Body of pancreas (tissue), 4 donors: ENCODE measurements at regions not wholly inside any gene's neighbourhood (a gene's known extent, or its start where the extent isn't known, plus 50 kb on each side); places are given as distances from the start of the nearest gene placed in this dataset.
A peak's percentile ranks its signal among the peaks of the same experiment; 100 is the strongest.
"Not testable (repeated sequence)": the region's sequence is repeated elsewhere in the genome, so short reads cannot be mapped to it uniquely, and the experiment has no call there.

Experiments used
- ATAC-seq: fragments of 150-250 bp; one replicate; pipeline ENCODE4 v1.9.1; 2016
- DNase-seq, 4 donors: peaks; one replicate each; pipeline ENCODE4 v3.0.0-alpha.2; 2019
- H3K27ac ChIP-seq, 4 donors: fragments of 200-600 bp; sonication (generic); 1 replicate in 3 of 4; 2 replicates in 1 of 4; pipeline versions ENCODE4 v1.5.1 to v1.6.1; 2016 to 2019; ENCODE audit warnings: mild to moderate bottlenecking in 1 of 4, mixed read lengths in 1 of 4, moderate library complexity in 1 of 4
- H3K27me3 ChIP-seq, 2 donors: fragments of 200-600 bp; sonication (generic); one replicate each; pipeline ENCODE4 v1.6.0; 2016; ENCODE audit warnings: mild to moderate bottlenecking in 1 of 2
- H3K36me3 ChIP-seq, 2 donors: fragments of 200-600 bp; sonication (generic); replicated peaks in 1 of 2; 2 replicates each; pipeline ENCODE4 v1.5.1; 2016; ENCODE audit warnings: low read depth in 2 of 2; ENCODE audit not compliant: insufficient read depth in 1 of 2
- H3K4me1 ChIP-seq: fragments of 200-600 bp; sonication (generic); one replicate; pipeline ENCODE4 v1.6.0; 2016
- H3K4me3 ChIP-seq, 2 donors: fragments of 200-600 bp; sonication (generic); 1 replicate in 1 of 2; 2 replicates in 1 of 2; pipeline ENCODE4 v1.5.1; 2016 to 2019
- H3K9me3 ChIP-seq, 3 donors: fragments of 200-600 bp; sonication (generic); 1 replicate in 2 of 3; 2 replicates in 1 of 3; pipeline ENCODE4 v1.5.1; 2016
- POLR2A ChIP-seq, 3 donors: fragments of 450-650 bp; IDR thresholded peaks; one replicate each; pipeline ENCODE4 v1.6.1; 2016; ENCODE audit warnings: antibody characterized with exemption in 3 of 3, mild to moderate bottlenecking in 2 of 3
- WGBS, 2 donors: methylation state at CpG; one replicate each; pipeline ENCODE4 v1.1.5; 2017; 5-methylcytosine and 5-hydroxymethylcytosine counted together
- intact Hi-C: fragments of 100-400 bp; cut with DNase I; formaldehyde crosslinking; loops from one replicate; pipeline ENCODE4 v1.15.1; 2023
- TF ChIP-seq, protein P1 (sequence below), 7 experiments: fragments of 450-650 bp in 4 of 7; fragments of 200-600 bp in 3 of 7; sonication (generic) in 3 of 7; IDR thresholded peaks; one replicate each; pipeline ENCODE4 v1.5.1; 2016 to 2019; ENCODE audit warnings: antibody characterized with exemption in 7 of 7

DNA sequence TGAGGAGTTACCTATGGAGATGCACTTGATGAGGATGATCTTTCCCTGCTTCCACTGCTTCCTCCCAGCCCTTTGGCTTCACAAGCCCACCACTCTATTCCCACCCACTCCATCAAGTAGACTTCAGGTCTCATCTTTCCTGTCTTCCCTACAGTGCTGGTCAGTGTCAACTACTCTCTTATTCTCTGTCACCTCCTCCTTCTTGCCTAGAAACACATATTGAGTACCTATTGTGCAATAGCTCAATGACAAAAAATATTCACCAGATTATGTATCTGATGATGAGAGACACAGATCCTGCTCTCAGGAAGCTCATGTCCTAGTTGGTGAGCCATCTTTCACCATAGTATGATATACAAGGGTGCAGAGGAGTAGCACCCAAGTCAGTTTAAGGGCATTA lies 82.2 kb upstream of the NFASC start:
- TF ChIP-seq, protein P1, sequence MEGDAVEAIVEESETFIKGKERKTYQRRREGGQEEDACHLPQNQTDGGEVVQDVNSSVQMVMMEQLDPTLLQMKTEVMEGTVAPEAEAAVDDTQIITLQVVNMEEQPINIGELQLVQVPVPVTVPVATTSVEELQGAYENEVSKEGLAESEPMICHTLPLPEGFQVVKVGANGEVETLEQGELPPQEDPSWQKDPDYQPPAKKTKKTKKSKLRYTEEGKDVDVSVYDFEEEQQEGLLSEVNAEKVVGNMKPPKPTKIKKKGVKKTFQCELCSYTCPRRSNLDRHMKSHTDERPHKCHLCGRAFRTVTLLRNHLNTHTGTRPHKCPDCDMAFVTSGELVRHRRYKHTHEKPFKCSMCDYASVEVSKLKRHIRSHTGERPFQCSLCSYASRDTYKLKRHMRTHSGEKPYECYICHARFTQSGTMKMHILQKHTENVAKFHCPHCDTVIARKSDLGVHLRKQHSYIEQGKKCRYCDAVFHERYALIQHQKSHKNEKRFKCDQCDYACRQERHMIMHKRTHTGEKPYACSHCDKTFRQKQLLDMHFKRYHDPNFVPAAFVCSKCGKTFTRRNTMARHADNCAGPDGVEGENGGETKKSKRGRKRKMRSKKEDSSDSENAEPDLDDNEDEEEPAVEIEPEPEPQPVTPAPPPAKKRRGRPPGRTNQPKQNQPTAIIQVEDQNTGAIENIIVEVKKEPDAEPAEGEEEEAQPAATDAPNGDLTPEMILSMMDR (IDR thresholded peaks at IDR 0.05): no peak
- no peak for TF ChIP-seq POLR2A (IDR thresholded peaks at IDR 0.05)

GRCh38 chr1:204791453-204792353 lies 79.0 kb upstream of the NFASC start:
- Histone ChIP-seq H3K9me3 (no peaks in the 10 kb centered on the region), H3K27me3 (no peaks in the 10 kb centered on the region), H3K4me3 (no peak overlapping the region), H3K36me3 (no peaks in the 10 kb centered on the region), H3K4me1 (no peaks in the 10 kb centered on the region), H3K27ac (no peak overlapping the region)
- intact Hi-C loops: no loop called here
- peak; percentile 75 to 85 (median 80) for DNase-seq
- TF ChIP-seq POLR2A (IDR thresholded peaks at IDR 0.05): no peak
- TF ChIP-seq, protein P1 (IDR thresholded peaks at IDR 0.05): peak; percentile 59 to 84 (median 69)
- WGBS, 2 donors: 19 to 21% methylated on average over 15 of the region's 15 CpGs
- peak; percentile 68 for ATAC-seq

More for the DNA sequence above, 82.2 kb upstream of the NFASC start:
- intact Hi-C loops: no loop called here
- no peak for ATAC-seq
- Histone ChIP-seq H3K36me3 (no peaks in the 10 kb centered on the region), H3K4me1 (no peaks in the 10 kb centered on the region), H3K9me3 (no peaks in the 10 kb centered on the region), H3K27ac (no peak overlapping the region), H3K4me3 (no peak overlapping the region), H3K27me3 (no peaks in the 10 kb centered on the region)
- DNase-seq: no peak

GRCh38 chr1:204792354-204792692 lies 78.3 kb upstream of the NFASC start:
- no peaks in the 10 kb centered on the region for H3K27me3 ChIP-seq
- 41 to 57% methylated on average over 5 to 6 of the region's 6 CpGs for WGBS, 2 donors
- H3K4me3 ChIP-seq: no peak overlapping the region
- no peak for DNase-seq
- intact Hi-C loops: no loop called here
- H3K36me3 ChIP-seq: no peaks in the 10 kb centered on the region
- H3K9me3 ChIP-seq: no peaks in the 10 kb centered on the region
- H3K4me1 ChIP-seq: no peaks in the 10 kb centered on the region
- no peak overlapping the region for H3K27ac ChIP-seq
- no peak for TF ChIP-seq POLR2A (IDR thresholded peaks at IDR 0.05)
- TF ChIP-seq, protein P1 (IDR thresholded peaks at IDR 0.05): no peak
- ATAC-seq: no peak

GRCh38 chr1:204793259-204793914 lies 77.3 kb upstream of the NFASC start:
- no peaks in the 10 kb centered on the region for H3K9me3 ChIP-seq
- no peak for DNase-seq
- 78 to 79% methylated on average over 7 of the region's 7 CpGs for WGBS, 2 donors
- ATAC-seq: no peak
- H3K27me3 ChIP-seq: no peaks in the 10 kb centered on the region
- intact Hi-C loops: no loop called here
- TF ChIP-seq, protein P1 (IDR thresholded peaks at IDR 0.05): no peak
- TF ChIP-seq POLR2A (IDR thresholded peaks at IDR 0.05): no peak
- H3K4me1 ChIP-seq: no peaks in the 10 kb centered on the region
- H3K27ac ChIP-seq: no peak overlapping the region
- no peaks in the 10 kb centered on the region for H3K36me3 ChIP-seq
- no peak overlapping the region for H3K4me3 ChIP-seq

- intact Hi-C loops, DNase-seq, H3K4me3 ChIP-seq, ATAC-seq, H3K27ac ChIP-seq, H3K9me3 ChIP-seq, H3K4me1 ChIP-seq, H3K27me3 ChIP-seq, H3K36me3 ChIP-seq: not testable (repeated sequence)
- WGBS, 2 donors: 89 to 90% methylated on average over 2 of the region's 2 CpGs
These were observed 73.8 kb upstream of the NFASC start for GRCh38 chr1:204796886-204797285.
